ENCODE measurements at regions not wholly inside any gene's neighbourhood (a gene's known extent, or its start where the extent isn't known, plus 50 kb on each side); places are given as distances from the start of the nearest gene placed in this dataset.
"Not testable (repeated sequence)": the region's sequence is repeated elsewhere in the genome, so short reads cannot be mapped to it uniquely, and the experiment has no call there.

DNA sequence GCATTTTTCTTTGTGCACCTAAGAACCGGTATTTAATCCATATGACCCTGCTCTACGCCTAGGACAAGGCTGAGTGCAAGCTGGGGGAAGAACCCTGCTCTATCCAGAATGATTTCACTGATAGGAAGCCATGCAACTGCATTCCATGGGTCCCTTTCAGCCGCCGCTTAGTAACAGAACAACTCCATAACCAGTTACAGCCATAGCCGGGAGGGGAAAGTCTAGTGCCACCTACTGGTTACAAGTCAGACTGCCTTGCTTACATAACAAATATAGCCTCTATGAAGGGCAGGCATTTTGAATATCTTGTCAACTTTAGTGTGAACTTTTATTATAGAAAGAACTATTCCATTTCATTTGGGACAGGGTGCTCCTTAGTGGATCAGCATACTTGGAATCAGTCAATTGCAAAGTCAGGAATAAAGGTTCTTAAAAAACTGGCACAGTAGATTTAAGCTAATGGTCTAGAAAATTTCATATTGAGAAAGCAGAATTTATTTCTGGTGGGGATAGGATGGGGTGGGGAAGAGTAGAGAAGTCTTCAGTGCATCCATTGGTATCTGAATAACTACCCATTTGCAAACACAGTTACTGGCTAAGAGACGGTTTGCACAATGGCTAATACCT, 521.7 kb downstream of the ADRA2A start:
- Histone ChIP-seq H3K4me3 (no peak overlapping the region), H3K27ac (no peak overlapping the region)
- DNase-seq (ENCODE audit: low spot score) = no peak
- TF ChIP-seq, protein P1, sequence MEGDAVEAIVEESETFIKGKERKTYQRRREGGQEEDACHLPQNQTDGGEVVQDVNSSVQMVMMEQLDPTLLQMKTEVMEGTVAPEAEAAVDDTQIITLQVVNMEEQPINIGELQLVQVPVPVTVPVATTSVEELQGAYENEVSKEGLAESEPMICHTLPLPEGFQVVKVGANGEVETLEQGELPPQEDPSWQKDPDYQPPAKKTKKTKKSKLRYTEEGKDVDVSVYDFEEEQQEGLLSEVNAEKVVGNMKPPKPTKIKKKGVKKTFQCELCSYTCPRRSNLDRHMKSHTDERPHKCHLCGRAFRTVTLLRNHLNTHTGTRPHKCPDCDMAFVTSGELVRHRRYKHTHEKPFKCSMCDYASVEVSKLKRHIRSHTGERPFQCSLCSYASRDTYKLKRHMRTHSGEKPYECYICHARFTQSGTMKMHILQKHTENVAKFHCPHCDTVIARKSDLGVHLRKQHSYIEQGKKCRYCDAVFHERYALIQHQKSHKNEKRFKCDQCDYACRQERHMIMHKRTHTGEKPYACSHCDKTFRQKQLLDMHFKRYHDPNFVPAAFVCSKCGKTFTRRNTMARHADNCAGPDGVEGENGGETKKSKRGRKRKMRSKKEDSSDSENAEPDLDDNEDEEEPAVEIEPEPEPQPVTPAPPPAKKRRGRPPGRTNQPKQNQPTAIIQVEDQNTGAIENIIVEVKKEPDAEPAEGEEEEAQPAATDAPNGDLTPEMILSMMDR (IDR thresholded peaks at IDR 0.05) = peak; percentile 42

DNA sequence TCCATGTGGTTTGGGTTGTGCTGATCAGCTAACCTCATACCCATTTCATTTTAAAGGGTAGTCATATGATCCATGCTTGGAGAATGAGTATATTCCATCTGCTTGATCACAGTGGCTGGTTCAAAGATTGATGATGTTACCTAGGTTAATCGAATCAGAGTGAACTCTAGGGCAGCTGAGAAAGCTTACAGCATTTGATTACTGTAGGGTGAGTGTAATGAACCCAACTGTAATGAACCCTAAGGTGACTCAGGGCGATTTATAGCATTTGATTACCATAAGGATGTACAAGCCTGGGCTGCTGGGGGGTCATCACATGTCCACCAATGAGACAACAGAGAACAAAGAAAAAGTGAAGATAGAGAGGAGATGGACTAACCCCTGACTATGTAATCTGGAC, 523.1 kb downstream of the ADRA2A start:
- H3K4me3 ChIP-seq = no peak overlapping the region
- H3K27ac ChIP-seq = no peak overlapping the region
- TF ChIP-seq, protein P1 (IDR thresholded peaks at IDR 0.05) = no peak
- DNase-seq (ENCODE audit: low spot score) = no peak

DNA sequence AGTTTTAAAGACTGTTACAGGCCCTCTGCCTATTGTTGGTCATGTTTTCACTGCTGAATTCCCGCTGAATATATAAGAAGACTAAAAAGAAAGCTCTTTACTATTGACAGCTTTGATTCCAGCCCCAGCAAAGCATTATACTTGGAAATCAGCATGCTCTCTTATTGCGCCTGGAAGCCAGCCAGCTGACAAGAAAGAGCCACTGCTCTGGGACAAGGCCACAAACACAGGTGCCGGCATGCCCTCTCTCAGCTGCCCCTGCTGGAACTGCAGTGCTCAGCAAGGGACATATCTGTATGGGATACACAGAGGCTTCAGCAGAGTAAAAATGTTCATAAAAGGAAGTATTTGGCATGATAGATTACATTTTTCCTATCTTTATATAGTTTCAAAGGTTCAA, 523.9 kb downstream of the ADRA2A start:
- DNase-seq (ENCODE audit: low spot score) = no peak
- TF ChIP-seq, protein P1 (IDR thresholded peaks at IDR 0.05) = no peak
- Histone ChIP-seq H3K27ac (no peak overlapping the region), H3K4me3 (no peak overlapping the region)

DNA sequence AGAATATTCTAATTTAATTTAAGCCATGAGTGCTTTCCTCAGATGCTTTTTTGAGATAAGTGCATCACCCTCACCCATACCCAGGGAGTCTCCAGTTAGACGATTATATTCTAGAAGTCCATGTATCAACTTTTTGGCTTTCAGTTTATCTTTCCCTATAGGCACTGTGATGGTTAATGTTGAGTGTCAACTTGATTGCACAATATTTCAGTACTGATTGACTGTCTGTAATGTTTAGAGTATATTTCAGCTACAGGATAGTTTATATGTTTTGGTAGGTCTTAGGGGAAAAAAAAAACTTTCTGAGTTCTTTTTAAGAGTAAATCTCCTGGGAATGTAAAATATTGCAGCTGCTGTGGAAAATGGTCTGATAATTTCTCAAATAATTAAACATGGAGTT, 535.4 kb downstream of the ADRA2A start:
- no peak for DNase-seq (ENCODE audit: low spot score)

DNA sequence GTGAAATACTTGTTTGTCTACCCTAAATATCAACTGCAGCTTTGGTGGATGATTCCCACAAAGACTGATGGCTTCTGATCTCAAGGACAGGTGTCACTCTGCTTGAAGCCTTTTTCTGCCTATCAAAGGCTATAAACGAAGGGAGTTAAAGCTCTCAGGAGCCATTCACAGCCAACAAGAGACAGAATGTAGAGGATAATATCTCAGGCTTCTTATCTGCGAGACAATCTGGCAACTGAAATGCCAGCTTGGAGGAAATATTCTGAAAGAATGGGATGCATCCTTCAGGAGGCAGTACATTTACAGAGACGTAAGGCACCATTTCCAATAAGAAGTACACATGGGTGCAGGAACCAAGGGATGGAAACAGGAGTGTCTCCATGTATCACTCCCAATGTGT, 549.4 kb downstream of the GPAM start:
- Histone ChIP-seq H3K4me3 (no peak overlapping the region), H3K27ac (no peak overlapping the region)
- TF ChIP-seq, protein P1 (IDR thresholded peaks at IDR 0.05) = no peak
- no peak for DNase-seq (ENCODE audit: low spot score)

More for the DNA sequence above, 535.4 kb downstream of the ADRA2A start:
- Histone ChIP-seq H3K27ac (no peak overlapping the region), H3K4me3 (no peak overlapping the region)
- TF ChIP-seq, protein P1 (IDR thresholded peaks at IDR 0.05) = no peak

DNA sequence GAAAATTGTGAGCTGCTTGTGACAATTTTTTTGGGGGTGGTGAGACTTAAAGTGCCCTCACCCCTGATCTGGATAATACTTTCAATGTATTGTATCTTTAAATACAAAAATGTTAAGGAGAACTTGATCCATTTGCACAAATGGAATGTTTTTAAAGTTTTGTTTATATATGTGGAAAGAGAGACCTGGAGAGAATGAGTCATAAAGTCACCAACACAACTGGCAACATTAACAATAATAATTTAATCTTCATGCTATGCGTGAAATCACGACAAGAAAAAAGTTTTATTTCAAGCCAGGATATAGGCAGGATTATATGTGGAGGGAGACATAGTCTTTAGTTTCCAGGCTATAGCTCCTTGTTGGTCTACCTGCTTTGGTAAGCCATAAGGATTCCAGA, 537.5 kb downstream of the GPAM start:
- Histone ChIP-seq H3K27ac (no peak overlapping the region), H3K4me3 (no peak overlapping the region)
- TF ChIP-seq, protein P1 (IDR thresholded peaks at IDR 0.05) = no peak
- no peak for DNase-seq (ENCODE audit: low spot score)

DNA sequence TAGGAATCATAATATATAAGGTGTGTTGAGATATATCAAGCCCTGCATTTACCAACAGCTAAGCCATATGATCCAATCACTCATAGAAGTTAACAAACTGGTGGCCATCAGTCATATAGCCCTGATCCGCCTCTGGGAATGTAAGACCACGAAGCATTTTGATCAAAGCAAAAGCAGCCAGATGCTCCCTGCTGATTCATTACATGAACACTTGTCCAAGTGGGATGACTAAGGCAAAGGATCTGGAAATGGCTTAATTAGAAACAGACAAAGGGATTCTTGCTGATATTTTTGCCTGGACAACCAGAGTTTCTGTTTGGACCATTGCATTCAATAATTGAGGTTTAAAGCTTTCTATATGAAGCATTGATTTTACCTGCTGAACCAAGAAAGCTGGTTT, 535.5 kb downstream of the GPAM start:
- no peak for DNase-seq (ENCODE audit: low spot score)
- no peak overlapping the region for H3K27ac ChIP-seq
- H3K4me3 ChIP-seq = no peak overlapping the region
- TF ChIP-seq, protein P1 (IDR thresholded peaks at IDR 0.05) = no peak

DNA sequence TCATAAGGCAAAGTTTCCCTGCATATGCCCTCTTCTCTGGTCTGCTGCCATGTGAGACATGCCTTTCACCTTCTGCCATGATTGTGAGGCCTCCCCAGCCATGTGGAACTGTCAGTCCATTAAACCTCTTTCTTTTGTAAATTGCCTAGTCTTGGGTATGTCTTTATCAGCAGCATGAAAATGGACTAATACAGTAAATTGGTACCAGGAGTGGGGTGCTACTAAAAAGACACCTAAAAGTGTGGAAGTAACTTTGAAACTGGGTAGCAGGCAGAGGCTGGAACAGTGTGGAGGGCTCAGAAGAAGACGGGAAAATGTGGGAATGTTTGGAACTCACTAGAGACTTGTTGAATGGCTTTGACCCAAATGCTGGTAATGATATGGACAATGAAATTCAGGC, 534.5 kb downstream of the GPAM start:
- not testable (repeated sequence) for H3K4me3 ChIP-seq; DNase-seq (ENCODE audit: low spot score); H3K27ac ChIP-seq
